GM18951 (cell line): ENCODE measurements at regions not wholly inside any gene's neighbourhood (a gene's known extent, or its start where the extent isn't known, plus 50 kb on each side); places are given as distances from the start of the nearest gene placed in this dataset.

Source experiments
- POLR2A ChIP-seq: IDR thresholded peaks from 4 replicates; pipeline ENCODE4 v1.6.1; 2011; ENCODE audit warnings: mild to moderate bottlenecking; ENCODE audit not compliant: insufficient read length, insufficient read depth; ENCODE audit errors: extremely low read depth
- in situ Hi-C: fragments of 300-500 bp; cut with MboI; formaldehyde crosslinking; loops from one replicate; pipeline ENCODE4 v1.12.0; 2022; ENCODE audit warnings: low sequenced_read_pairs, mixed read lengths, inconsistent platforms; ENCODE audit not compliant: unreplicated experiment

DNA sequence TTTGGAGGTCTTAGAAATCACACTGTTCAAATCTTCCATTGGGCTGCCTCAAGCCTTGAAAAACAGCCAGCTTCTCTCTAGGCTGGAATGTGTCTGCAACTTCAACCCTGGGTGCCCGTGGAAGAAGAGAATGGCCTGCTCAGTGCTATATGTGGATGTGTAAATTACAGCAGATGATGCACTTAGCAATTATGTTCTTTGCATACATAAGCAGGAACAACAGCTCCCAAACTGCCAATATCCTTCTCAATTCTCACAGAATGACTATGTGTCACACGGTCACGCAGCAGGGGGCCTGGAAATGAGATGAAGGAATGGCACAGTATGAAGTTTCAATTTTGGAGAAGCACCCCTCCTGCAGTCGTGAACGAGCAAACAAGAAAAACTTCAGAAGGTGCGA, 175.2 kb upstream of the SMARCA2 start:
- no peak for TF ChIP-seq POLR2A
- in situ Hi-C loops, result no loop called here

DNA sequence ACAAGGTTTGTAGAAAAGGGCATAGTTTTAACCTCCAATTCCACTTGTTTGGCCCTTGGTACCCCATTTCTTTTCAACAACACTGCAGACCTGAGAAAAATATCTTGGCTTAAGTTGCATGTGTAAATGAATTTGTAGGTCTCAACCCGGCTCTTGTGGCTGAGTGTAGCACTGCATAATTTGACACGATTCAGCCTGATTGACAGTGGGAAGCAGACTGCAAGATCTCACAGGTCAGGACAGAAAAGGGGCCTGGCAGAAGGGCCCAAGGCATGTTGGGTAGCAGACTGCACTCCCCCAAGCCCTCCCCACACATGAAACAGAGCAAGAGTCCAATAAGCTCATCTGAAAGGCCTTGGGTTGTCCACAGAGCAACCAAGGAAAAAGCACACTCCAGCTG, 169.7 kb upstream of the SMARCA2 start:
- in situ Hi-C loops, result no loop called here
- no peak for TF ChIP-seq POLR2A

DNA sequence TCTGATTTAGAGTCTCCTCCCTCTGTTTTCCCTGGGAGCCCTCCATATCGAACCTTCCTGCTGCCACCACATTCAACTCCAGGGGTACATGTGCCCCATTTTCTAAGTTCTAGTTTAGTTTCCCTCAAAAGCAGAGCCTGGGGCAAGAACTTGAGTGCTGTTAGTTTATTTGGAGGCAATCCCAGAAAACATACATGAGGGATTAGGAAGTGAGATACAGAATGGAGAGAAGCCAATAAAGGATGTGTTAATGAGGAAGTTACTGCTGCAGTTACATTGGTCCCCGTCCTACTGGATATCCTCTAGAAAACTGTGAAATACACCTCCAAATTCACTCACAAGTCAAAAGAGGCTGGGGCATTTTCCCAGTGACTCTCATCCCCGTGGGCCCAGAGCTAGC, 159.4 kb upstream of the SMARCA2 start:
- TF ChIP-seq POLR2A, result no peak
- in situ Hi-C loops, result loop anchor here (25.0 kb wide), 1 partner anchor 393 kb away; no protein-coding TSS in a partner anchor

DNA sequence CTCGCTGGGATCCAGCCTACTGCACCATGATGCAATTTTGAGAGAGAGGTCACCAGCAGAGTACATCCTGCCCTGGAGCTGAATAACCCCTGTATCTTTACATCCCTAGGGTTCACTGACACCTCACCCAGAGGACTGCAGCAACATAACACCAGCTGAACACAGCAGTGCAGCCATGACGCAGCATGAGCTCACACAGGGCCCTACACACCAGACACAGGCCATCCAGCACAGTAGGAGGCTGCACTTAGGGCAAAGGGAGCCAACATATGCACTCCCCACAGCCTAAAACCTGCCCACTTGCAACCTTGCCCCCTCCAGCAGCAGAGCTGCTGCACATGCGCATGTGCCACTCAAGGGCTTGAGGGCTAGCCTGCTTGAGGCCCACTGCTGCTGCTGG, 157.3 kb upstream of the SMARCA2 start:
- in situ Hi-C loops, result loop anchor here (25.0 kb wide), 1 partner anchor 396 kb away; no protein-coding TSS in a partner anchor
- no peak for TF ChIP-seq POLR2A

DNA sequence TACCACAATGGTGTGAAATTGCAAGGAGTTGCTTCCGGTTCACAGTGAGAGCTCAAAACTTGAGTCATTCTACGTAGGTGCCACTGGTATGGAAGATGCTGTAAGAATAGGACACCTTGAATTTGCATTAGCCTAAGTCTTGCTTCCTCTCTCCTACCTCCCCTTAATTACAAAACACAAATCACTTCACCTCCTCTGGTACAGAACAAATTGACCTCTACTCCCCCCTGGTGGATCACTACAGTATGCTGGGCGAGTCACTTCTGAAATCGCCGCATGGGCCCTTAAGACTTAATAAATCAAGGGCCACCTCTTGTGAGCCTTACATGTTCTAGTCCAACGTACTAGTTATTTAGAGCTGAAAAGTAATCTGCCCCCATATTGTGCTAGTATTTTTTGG, 145.3 kb upstream of the SMARCA2 start:
- in situ Hi-C loops, result loop anchor here (25.0 kb wide), 1 partner anchor 408 kb away; no protein-coding TSS in a partner anchor
- TF ChIP-seq POLR2A, result no peak

DNA sequence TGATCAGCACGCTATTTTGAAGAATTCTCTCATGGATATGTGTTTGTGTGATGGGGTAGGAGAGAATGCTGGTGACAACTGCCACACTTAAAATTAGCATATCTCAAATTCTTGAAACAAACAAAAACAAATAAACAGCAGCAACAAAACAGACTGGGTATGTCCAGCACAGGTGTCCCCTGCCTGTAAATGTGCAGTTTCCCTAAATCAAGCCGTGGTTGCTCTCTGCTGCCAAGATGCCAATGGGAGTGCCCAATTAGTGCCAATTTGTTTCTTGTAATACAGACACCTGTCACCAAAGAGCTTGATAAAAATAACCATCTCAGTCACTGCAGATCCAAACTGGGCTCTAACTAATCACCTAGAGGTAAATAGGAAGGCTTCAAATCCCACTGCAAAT, 144.2 kb upstream of the SMARCA2 start:
- no peak for TF ChIP-seq POLR2A
- in situ Hi-C loops, result loop anchor here (25.0 kb wide), 1 partner anchor 409 kb away; no protein-coding TSS in a partner anchor

DNA sequence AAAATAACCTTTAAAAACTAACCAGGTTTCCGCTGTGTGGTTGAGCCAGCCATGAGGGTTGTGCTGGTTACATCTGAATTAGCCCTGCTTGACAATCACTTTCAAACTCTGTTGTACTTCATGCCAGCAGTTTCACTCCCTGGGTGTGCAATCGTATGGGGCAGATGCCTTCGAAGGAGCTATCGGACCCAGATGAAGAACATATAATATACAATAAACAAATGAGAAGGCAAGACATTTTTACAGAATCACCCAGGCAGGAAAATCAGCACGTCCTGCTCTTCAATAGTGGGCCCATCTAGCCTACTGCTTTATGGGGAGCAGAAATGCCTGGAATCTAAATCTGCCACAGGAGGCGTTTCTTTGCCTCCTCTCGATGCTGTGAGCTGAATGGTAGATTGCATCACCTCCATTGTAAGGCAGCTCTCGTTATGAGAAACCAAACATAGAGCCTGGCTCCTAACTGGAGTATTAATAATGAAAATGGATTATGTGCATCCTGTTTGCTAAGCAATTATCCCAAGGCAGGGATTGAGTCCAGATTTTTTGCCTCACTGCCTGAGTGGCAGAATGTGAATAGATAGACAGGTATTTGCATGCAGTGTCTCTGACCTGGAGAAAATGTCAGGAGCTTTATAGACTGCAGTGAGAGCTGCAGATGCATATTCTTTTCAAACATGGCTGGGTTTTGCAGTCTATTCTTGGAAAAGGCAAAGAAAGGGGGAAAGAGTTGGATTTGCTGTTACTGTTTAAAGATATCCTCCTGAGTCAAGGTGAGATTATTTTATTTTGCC, 143.3 kb upstream of the SMARCA2 start:
- TF ChIP-seq POLR2A, result no peak
- in situ Hi-C loops, result loop anchor here (25.0 kb wide), 1 partner anchor 410 kb away; no protein-coding TSS in a partner anchor

DNA sequence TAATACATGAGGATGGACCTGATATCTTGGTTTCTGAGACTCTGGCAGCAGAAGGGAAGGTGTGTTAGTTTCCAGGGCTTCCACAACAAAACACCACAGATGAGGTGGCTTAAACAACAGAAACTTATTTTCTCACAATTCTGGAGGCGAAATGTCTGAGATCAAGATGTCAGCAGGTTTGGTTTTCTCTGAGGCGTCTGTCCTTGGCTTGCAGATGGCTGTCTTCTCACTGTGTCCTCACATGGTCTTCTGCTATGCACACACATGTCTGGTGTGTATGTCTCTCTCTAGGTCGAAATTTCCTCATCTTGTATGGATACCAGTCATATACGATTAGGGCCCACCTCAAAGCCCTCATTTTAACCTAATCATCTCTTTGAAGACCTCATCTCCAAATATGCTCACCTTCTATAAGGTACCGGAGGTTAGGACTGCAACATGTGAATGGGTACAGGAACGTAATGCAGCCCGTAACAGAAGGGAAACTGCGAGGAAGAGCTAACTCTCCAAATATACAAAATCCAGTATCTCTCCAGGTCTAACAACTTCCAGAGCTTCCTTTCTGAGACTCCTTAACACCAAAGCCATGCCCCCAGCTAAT, 139.8 kb upstream of the SMARCA2 start:
- no peak for TF ChIP-seq POLR2A
- in situ Hi-C loops, result no loop called here

DNA sequence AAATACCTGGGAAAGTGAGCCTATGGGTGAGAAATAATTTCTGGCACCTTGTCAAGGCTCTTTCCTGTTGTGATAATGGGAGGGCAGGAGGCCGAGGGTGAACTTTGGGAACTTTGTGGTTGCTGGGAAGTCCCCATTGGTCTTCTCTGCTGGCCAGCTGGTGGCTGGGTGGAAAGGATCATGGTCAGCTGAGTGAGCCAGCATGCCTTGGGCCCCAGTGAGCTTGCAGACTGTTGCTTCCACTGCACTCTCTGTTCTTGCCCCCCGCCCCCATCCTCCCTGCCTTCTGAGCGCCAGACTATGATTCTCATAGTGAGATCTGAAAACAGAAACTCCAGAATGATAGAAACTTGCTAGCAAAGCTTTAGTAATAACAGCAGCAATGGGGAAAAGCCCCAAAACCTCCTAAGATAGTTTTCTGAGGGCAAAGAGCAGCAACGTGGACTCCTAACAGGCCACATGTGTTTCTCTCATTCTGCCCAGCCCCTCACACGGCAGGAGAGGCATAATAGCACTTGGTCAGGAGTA, 139.2 kb upstream of the SMARCA2 start:
- no peak for TF ChIP-seq POLR2A
- in situ Hi-C loops, result no loop called here

DNA sequence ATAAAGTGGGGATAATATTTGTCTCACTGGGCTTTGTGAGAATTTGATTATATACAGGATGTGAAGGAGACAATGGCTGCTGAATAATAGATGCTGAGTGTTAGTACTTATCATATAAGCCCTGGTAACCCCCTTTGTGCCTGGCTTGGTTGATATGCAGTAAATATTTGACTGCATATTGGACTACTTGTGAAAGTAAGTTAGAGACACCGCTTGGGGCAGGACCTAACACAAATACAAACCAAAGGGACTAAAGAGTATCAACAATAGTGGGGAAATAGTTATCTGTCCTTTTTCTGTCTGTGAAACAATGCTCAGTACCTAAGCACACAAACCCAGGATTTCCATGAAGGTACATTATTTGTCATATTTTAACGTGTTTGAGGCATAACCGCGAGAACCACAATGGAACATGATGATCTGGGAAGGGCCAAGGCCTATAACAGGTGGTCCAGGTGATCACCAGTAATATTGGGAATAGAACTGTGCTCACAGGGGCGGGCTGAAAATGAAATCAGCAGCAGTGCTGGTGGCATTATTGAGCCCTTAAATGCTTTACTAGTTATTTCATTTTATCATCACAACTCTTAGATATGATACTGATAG, 138.2 kb upstream of the SMARCA2 start:
- TF ChIP-seq POLR2A, result no peak
- in situ Hi-C loops, result no loop called here

DNA sequence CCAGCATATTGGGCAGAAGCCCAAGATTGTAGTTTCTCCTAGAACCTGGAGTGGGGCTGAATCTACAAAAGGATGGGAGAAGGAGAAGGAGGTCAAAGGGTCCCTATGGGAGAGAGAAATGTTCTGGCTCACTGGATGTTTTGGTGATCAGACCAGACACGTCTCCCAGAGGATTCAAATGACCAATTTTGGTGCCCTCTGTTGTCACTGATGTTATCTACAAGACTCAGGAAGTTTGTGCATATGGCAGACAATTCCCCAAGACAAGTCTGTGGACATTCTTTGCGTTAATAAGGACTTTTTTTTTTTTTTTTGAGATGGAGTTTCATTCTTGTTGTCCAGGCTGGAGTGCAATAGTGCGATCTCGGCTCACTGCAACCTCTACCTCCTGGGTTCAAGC, 137.2 kb upstream of the SMARCA2 start:
- in situ Hi-C loops, result no loop called here
- TF ChIP-seq POLR2A, result no peak

DNA sequence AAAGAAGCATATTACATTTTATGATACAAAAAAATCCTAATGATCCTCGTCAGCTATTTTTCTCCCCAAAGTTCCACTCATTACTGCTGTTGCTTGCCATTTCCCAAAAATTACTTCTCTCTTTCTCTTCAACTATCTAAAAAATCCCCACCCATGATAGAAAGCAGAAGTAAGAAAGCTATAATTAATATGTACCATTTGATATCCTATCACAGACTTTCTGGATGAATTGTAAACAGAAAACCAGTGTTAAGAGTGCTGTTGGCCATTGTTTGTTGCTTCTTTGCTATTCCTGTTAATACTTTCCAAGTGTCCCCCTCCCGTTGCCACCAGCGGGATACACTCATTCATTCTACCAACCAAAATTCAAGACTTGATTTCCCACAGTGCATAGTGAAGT, 136.3 kb upstream of the SMARCA2 start:
- in situ Hi-C loops, result no loop called here
- no peak for TF ChIP-seq POLR2A

DNA sequence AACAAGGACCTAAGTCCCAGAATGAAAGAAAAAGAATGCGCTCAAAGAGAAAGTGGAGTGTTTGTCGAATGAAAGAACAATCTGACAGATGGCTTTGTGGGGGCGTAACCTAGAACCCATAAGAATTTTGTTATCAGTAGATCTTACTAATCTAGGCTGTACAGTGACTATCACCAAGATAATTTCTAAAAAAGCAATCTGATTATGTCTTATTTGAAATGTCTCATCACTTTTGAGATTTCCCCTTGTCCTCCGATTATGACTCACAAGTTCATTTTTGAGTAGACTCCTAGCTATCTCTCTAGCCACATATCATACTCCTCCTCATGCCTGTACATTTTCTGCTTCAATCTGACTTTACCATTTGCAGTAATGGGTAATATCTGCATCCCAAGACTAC, 135.6 kb upstream of the SMARCA2 start:
- TF ChIP-seq POLR2A, result no peak
- in situ Hi-C loops, result no loop called here
